PC-9 (cell line): ENCODE measurements at regions not wholly inside any gene's neighbourhood (a gene's known extent, or its start where the extent isn't known, plus 50 kb on each side); places are given as distances from the start of the nearest gene placed in this dataset.
"Not testable (repeated sequence)": the region's sequence is repeated elsewhere in the genome, so short reads cannot be mapped to it uniquely, and the experiment has no call there.

Experiments used
- CTCF ChIP-seq: fragments of 200-600 bp; sonication (generic); conservative IDR thresholded peaks from 2 replicates; pipeline ENCODE4 v1.6.1; 2017; ENCODE audit warnings: mixed run types, antibody characterized with exemption, mild to moderate bottlenecking, moderate library complexity
- EZH2 ChIP-seq: fragments of 200-600 bp; sonication (generic); IDR thresholded peaks from 2 replicates; pipeline ENCODE4 v1.8.0; 2017; ENCODE audit warnings: antibody characterized with exemption, low read depth

GRCh38 chr1:79488572-79489121, 482.1 kb upstream of the ADGRL4 start:
- not testable (repeated sequence) for TF ChIP-seq EZH2, CTCF
